RWPE1 (cell line): ENCODE measurements at regions not wholly inside any gene's neighbourhood (a gene's known extent, or its start where the extent isn't known, plus 50 kb on each side); places are given as distances from the start of the nearest gene placed in this dataset.

Experiments
- CTCF ChIA-PET: fragments of 350-600 bp; sonication (Branson Sonifier 250); formaldehyde crosslinking; extraction: SDS; loops from one replicate; lab custom pipeline; 2021; lab: Yijun Ruan, JAX
- POLR2A ChIA-PET: fragments of 400-600 bp; formaldehyde crosslinking; extraction: SDS; loops from one replicate; lab custom pipeline; 2020; ENCODE audit warnings: antibody characterized with exemption; ENCODE audit not compliant: low non-redundant PET; lab: Yijun Ruan, JAX
- DNase-seq: peaks from one replicate; pipeline ENCODE4 v3.0.0; 2012; ENCODE audit warnings: low spot score
- H3K27ac ChIP-seq: fragments of 450-650 bp; 2 replicates; pipeline ENCODE4 v1.5.1; 2017
- TF ChIP-seq, protein P1 (sequence below): fragments of 450-650 bp; conservative IDR thresholded peaks from 2 replicates; pipeline ENCODE4 v1.5.1; 2017; ENCODE audit warnings: low read depth, mild to moderate bottlenecking

DNA sequence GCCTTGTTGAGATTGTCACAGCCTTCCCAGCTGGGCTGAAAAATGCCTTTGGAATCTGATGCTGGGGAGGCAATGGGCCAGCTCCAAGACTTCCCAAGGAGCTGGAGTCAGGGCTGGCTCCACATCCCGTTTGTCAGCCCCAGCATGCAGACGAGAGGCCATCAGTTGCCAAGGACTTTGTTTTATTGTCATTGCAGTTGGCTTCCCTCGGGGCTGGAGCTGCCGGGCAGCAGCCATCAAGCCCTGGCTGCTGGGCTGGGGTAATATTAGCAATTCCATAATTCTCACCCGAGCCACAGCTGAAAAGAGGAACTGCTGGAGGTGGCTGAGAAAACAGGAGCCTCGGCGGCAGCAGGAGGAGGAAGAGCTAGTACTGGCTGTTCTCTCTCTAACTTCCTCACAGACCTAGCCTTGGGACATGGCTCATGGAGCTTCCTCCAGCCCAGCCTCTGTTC, 182.5 kb downstream of the CDC5L start:
- DNase-seq = no peak
- CTCF ChIA-PET = interaction anchor here (1.6 kb wide), 1 partner anchor 94 kb away, joined by 5 read pairs; no protein-coding TSS in a partner anchor
- TF ChIP-seq, protein P1, sequence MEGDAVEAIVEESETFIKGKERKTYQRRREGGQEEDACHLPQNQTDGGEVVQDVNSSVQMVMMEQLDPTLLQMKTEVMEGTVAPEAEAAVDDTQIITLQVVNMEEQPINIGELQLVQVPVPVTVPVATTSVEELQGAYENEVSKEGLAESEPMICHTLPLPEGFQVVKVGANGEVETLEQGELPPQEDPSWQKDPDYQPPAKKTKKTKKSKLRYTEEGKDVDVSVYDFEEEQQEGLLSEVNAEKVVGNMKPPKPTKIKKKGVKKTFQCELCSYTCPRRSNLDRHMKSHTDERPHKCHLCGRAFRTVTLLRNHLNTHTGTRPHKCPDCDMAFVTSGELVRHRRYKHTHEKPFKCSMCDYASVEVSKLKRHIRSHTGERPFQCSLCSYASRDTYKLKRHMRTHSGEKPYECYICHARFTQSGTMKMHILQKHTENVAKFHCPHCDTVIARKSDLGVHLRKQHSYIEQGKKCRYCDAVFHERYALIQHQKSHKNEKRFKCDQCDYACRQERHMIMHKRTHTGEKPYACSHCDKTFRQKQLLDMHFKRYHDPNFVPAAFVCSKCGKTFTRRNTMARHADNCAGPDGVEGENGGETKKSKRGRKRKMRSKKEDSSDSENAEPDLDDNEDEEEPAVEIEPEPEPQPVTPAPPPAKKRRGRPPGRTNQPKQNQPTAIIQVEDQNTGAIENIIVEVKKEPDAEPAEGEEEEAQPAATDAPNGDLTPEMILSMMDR = no peak
- no peak overlapping the region for H3K27ac ChIP-seq
- POLR2A ChIA-PET = no interaction called here

DNA sequence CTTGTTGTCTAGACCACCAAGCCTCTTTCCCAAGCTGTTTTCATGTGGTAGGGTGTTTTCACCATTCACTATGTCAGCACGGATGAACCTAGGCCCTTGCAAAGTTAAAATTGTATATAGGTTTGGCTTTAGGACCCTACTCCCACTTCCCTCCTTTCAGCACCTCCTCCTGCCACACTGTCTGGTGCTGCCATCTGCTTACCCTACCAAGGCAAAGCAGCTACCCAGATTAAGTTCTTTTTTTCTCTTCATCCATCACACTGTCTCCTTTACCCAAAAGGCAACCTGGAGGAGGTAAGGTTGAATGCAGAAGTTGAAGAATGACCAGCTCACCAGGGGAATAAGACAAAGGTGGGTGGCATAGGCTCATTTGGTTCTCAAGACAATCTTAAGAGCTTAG, 184.0 kb downstream of the CDC5L start:
- POLR2A ChIA-PET = no interaction called here
- CTCF ChIA-PET = interaction anchor here (1.6 kb wide), 1 partner anchor 96 kb away, joined by 5 read pairs; no protein-coding TSS in a partner anchor
- no peak overlapping the region for H3K27ac ChIP-seq
- DNase-seq = no peak
- TF ChIP-seq, protein P1 = no peak

DNA sequence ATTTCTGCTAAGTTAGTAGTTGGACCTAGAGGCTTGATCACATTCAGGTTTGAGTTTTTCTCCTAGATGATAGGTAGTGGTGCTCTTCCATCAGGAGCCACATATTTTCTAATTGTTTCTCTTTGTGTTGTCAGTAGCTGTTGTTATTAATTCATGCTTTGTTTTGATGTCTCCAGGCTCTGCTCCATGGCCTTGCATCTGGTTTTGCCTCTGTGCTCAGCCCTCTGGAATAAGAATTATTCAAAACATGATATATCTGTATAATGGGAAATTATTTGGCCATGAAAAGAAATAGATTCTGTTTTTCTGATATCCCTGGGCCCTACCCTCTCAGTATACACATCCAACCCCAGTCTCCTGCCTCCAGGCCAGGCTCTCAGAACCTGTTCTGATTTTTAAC, 184.8 kb downstream of the CDC5L start:
- DNase-seq = no peak
- TF ChIP-seq, protein P1 = no peak
- ChIA-PET POLR2A (no interaction called here), CTCF (no interaction called here)
- H3K27ac ChIP-seq = no peak overlapping the region

DNA sequence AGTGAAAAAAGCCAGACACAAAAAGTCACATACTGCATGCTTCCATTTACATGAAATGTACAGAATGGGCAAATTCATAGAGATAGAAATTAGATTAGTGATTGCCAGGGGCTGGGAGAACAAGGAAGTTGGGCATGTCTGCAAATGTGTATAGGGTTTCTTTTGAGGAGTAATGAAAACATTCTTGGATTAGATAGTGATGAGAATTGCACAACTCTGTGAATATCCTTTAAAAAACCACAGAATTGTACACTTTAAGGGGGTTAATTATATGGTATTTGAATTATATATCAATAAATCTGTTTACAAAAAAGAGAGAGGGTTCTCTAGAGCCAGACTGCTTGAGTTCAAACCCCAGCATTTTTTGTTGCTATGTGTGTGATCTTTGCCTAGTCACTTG, 188.1 kb downstream of the CDC5L start:
- POLR2A ChIA-PET = no interaction called here

DNA sequence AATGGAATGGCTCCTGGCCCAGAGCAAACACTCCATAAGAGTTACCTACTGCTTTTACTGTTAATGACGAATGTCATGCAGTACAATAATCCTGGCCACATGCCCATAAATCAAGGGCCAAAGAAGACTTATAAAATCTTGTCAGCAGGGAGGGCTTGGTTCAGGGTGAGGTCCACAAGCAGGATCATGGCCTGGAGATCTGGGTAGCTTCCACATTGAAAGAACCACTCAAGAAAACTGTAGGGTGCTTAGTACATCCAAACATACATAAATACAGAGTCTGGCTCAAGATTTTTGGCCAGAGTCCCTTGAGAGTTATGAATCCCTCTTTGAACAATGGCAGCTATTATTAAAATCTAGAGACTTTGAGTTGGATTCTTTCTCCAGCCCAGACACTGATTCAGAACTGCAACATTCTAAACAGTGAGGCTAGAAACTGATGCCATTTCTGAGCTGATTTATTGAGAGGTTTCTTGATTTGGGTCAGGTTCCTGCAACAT, 188.7 kb downstream of the CDC5L start:
- POLR2A ChIA-PET = no interaction called here
- H3K27ac ChIP-seq = no peak overlapping the region
- CTCF ChIA-PET = interaction anchor here (0.6 kb wide), 1 partner anchor 1514 kb away, joined by 3 read pairs; no protein-coding TSS in a partner anchor
- DNase-seq = no peak
- TF ChIP-seq, protein P1 = no peak

More for the DNA sequence above, 188.1 kb downstream of the CDC5L start:
- DNase-seq = no peak
- no peak overlapping the region for H3K27ac ChIP-seq
- CTCF ChIA-PET = no interaction called here
- TF ChIP-seq, protein P1 = no peak

DNA sequence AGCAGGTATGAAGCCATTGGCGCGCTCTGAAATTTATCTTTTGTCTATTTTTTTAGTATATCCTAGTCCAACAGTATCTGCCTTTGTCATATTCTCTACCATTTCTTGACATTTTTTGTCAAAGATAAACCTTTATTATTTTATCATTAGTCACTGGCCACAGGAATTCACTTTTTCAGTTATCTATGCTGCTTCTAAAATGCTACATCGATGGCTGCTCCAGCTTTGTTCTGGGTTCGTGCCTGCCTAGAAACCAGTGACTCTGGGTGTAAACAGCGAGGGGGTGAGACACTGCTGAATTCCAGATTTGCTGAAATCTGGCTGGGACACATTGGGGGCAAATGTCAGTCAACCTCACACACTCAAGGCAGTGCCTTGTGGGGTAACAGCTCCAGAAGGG, 193.4 kb downstream of the CDC5L start:
- DNase-seq = no peak
- TF ChIP-seq, protein P1 = no peak
- POLR2A ChIA-PET = no interaction called here
- CTCF ChIA-PET = no interaction called here
- H3K27ac ChIP-seq = no peak overlapping the region
